Stimulated activated effector memory CD8-positive, alpha-beta T cell treated with anti-CD3 and anti-CD28 coated beads, Interleukin-12 subunit alpha, Interleukin-12 subunit beta, amount 100 ng/mL, for 72 hours (primary cell): ENCODE measurements at regions not wholly inside any gene's neighbourhood (a gene's known extent, or its start where the extent isn't known, plus 50 kb on each side); places are given as distances from the start of the nearest gene placed in this dataset.

Source experiments
- ATAC-seq: fragments of 150-1000 bp; cut with Tn5 transposase; 2 replicates; pipeline ENCODE4 v1.10.0; 2021
- DNase-seq, 2 donors: peaks; one replicate each; pipeline ENCODE4 v3.0.0; 2021 to 2022; ENCODE audit warnings: low spot score in 2 of 2
- H3K27ac Mint-ChIP-seq: one replicate; pipeline ENCODE4 v1.8.0; 2022; ENCODE audit warnings: mild to moderate bottlenecking, mixed read lengths
- H3K36me3 Mint-ChIP-seq: one replicate; pipeline ENCODE4 v1.8.0; 2022; ENCODE audit warnings: mild to moderate bottlenecking, mixed read lengths
- H3K4me1 Mint-ChIP-seq: one replicate; pipeline ENCODE4 v1.8.0; 2022; ENCODE audit warnings: mixed read lengths
- H3K4me3 Mint-ChIP-seq: one replicate; pipeline ENCODE4 v1.8.0; 2022; ENCODE audit warnings: mild to moderate bottlenecking, mixed read lengths
- H3K9me3 Mint-ChIP-seq: one replicate; pipeline ENCODE4 v1.8.0; 2022; ENCODE audit warnings: mixed read lengths

GRCh38 chr1:181416268-181416860 is 67.0 kb upstream of the CACNA1E start:
- Mint-ChIP-seq H3K9me3 (peaks cover 4% of the 10 kb centered on the region), H3K36me3 (no peaks in the 10 kb centered on the region), H3K4me1 (no peaks in the 10 kb centered on the region), H3K27ac (no peak overlapping the region), H3K4me3 (no peak overlapping the region)
- ATAC-seq (no peak), DNase-seq (no peak)

GRCh38 chr1:181417915-181418314 is 65.4 kb upstream of the CACNA1E start:
- Mint-ChIP-seq H3K36me3 (no peaks in the 10 kb centered on the region), H3K9me3 (peaks cover 4% of the 10 kb centered on the region), H3K4me1 (no peaks in the 10 kb centered on the region), H3K4me3 (no peak overlapping the region), H3K27ac (no peak overlapping the region)
- DNase-seq (no peak), ATAC-seq (no peak)

- Mint-ChIP-seq H3K36me3 (peaks cover 4% of the 10 kb centered on the region), H3K9me3 (peaks cover 2% of the 10 kb centered on the region), H3K4me3 (no peak overlapping the region), H3K4me1 (peaks cover 7% of the 10 kb centered on the region), H3K27ac (no peak overlapping the region)
- no peak for DNase-seq
- no peak for ATAC-seq
These were observed 59.9 kb upstream of the CACNA1E start for GRCh38 chr1:181423301-181423918.

GRCh38 chr1:181424786-181425403 is 58.4 kb upstream of the CACNA1E start:
- peaks cover 5% of the 10 kb centered on the region for H3K36me3 Mint-ChIP-seq
- peak; percentile 27 for ATAC-seq
- DNase-seq: peak; percentile 49 to 89
- H3K27ac Mint-ChIP-seq: no peak overlapping the region
- peaks cover 7% of the 10 kb centered on the region for H3K4me1 Mint-ChIP-seq
- peaks cover 2% of the 10 kb centered on the region for H3K9me3 Mint-ChIP-seq
- H3K4me3 Mint-ChIP-seq: no peak overlapping the region

- H3K4me3 Mint-ChIP-seq: no peak overlapping the region
- H3K27ac Mint-ChIP-seq: no peak overlapping the region
- peaks cover 2% of the 10 kb centered on the region for H3K9me3 Mint-ChIP-seq
- no peak for DNase-seq
- peaks cover 5% of the 10 kb centered on the region for H3K36me3 Mint-ChIP-seq
- H3K4me1 Mint-ChIP-seq: peaks cover 7% of the 10 kb centered on the region
- ATAC-seq: no peak
These were observed 57.8 kb upstream of the CACNA1E start for GRCh38 chr1:181425566-181425965.

GRCh38 chr1:181429462-181429861 is 53.9 kb upstream of the CACNA1E start:
- H3K27ac Mint-ChIP-seq: no peak overlapping the region
- H3K36me3 Mint-ChIP-seq: peaks cover 5% of the 10 kb centered on the region
- H3K4me3 Mint-ChIP-seq: no peak overlapping the region
- H3K4me1 Mint-ChIP-seq: peaks cover 7% of the 10 kb centered on the region
- ATAC-seq: no peak
- no peak for DNase-seq
- peaks cover 2% of the 10 kb centered on the region for H3K9me3 Mint-ChIP-seq

- peaks cover 5% of the 10 kb centered on the region for H3K36me3 Mint-ChIP-seq
- no peaks in the 10 kb centered on the region for H3K4me1 Mint-ChIP-seq
- no peak overlapping the region for H3K27ac Mint-ChIP-seq
- ATAC-seq (no peak), DNase-seq (no peak)
- peaks cover 2% of the 10 kb centered on the region for H3K9me3 Mint-ChIP-seq
- no peak overlapping the region for H3K4me3 Mint-ChIP-seq
These were observed 53.1 kb upstream of the CACNA1E start for GRCh38 chr1:181430015-181430885.
